GM12873 (cell line): ENCODE measurements at regions not wholly inside any gene's neighbourhood (a gene's known extent, or its start where the extent isn't known, plus 50 kb on each side); places are given as distances from the start of the nearest gene placed in this dataset.

ENCODE experiments used
- CTCF ChIP-seq: IDR thresholded peaks from 2 replicates; pipeline ENCODE4 v1.5.1; 2012; ENCODE audit warnings: low read depth, mild to moderate bottlenecking, moderate library complexity, low read length, control low read depth; ENCODE audit not compliant: insufficient read depth; ENCODE audit errors: missing control alignments

- no peak for TF ChIP-seq CTCF
Observed at GRCh38 chr2:65626831-65627230, 194.4 kb upstream of the SPRED2 start.

GRCh38 chr2:65625982-65626381 lies 193.6 kb upstream of the SPRED2 start:
- TF ChIP-seq CTCF: no peak

DNA sequence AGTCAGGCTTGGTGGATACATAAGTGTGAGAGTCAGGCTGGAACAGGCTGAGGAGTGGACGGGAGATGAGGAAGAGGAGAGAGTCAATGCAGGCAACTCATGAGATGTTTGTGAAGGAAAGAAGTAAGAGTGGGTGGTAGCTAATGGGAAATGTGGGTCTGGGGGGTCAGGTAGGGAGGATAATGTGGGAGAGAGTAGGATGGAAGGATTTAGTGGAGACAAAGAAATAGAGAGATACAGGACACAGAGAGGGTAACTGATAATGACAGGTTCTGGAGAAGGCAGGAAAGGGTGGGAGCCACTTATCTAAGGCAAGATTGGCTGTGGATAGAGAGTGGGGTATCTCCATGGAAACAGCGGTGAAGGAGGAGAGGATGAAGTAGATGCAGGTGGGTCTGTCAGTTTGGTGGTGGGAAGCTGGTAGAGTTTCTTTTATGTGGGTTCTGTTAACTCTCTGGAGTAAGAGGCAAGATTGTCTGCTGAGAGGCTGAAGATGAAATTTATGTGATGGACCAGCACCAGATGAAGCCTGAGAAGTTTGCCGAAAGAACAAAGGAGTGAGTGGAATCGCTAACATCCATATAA lies 190.6 kb upstream of the SPRED2 start:
- TF ChIP-seq CTCF: no peak

DNA sequence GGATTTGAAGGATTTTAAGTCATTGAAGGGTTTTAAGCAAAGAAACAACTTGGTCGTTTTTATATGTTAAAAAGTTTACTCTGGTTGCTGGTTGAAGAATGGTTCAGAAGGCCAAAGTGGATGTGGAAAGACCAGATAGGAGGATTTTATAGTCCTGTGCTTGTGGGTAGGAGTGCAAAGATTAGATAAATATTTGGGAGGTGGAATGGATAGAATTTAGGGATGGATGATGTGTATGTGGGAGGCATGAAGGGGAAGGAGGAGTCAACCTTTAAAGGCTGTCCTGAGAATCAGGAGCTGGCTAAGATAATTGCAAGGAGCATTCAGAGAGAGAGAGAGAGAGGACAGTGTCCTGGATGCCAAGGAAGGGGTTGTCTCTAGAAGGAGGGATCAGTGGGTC lies 190.1 kb upstream of the SPRED2 start:
- no peak for TF ChIP-seq CTCF

DNA sequence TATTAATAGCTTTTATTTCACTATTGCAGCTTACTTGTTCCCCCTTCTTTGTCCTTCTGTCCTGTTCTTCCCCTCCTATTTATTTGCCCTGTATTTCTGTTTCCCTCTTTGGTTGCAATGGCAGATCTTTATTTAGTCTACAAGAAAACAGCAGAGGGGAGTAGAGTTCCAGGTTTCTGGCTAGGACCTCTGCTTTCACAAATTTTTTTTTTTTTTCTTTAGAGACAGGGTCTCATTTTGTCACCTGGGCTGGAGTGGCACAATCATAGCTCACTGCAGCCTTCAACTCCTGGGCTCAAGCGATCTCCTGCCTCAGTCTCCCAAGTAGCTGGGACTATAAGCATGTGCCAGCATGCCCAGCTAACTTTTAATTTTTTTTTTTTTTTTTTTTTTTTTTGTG lies 188.1 kb upstream of the SPRED2 start:
- TF ChIP-seq CTCF: no peak

DNA sequence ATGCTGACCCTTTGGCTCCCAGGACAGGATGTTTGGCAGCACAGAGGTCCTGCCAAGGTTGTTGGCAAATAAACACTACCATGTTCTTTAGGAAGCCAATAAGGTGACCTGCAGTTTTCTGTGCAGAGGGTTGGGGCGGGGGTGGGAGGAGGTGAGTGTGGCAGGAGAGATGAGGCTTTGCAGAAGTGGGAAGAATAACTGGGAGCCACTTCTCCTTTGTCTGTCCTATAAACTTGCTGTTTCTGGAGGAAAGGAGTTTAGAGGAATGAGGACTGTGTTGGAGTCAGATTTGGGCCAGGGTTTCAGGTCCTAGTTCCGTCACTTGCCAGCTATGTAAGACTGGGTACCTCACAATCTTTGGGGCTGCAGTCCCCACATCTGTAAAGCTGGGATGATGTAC lies 187.6 kb upstream of the SPRED2 start:
- TF ChIP-seq CTCF: no peak

DNA sequence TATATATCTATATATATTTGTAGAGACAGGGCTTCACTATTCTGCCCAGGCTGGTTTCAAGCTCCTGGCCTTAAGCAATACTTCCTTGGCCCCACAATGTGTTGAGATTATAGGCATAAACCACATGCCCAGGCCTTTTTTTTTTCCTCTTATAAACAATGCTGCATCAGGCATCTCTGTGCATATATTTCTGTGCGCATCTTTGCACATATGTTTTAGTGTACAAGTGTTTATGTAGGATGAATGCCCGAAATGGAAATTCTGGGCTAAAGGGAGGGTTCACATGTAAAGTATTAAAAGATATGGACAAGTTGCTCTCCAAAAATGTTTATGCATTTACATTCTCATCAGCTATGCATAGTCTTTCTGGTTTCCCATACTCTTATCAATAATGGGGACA lies 183.2 kb upstream of the SPRED2 start:
- TF ChIP-seq CTCF: no peak

GRCh38 chr2:65613968-65614555 lies 181.7 kb upstream of the SPRED2 start:
- no peak for TF ChIP-seq CTCF
